ENCODE measurements at regions not wholly inside any gene's neighbourhood (a gene's known extent, or its start where the extent isn't known, plus 50 kb on each side); places are given as distances from the start of the nearest gene placed in this dataset.

GRCh38 chr1:87185077-87185476 is 143.6 kb upstream of the LMO4 start:
- TF ChIP-seq CTCF (IDR thresholded peaks at IDR 0.05; ENCODE audit: poor library complexity): no peak
- no peak for TF ChIP-seq EZH2phosphoT487 (IDR thresholded peaks at IDR 0.05; ENCODE audit: low read depth, severe bottlenecking, unreplicated experiment)

Data from hepatocyte (in vitro differentiated cells).